ENCODE measurements at regions not wholly inside any gene's neighbourhood (a gene's known extent, or its start where the extent isn't known, plus 50 kb on each side); places are given as distances from the start of the nearest gene placed in this dataset.

DNA sequence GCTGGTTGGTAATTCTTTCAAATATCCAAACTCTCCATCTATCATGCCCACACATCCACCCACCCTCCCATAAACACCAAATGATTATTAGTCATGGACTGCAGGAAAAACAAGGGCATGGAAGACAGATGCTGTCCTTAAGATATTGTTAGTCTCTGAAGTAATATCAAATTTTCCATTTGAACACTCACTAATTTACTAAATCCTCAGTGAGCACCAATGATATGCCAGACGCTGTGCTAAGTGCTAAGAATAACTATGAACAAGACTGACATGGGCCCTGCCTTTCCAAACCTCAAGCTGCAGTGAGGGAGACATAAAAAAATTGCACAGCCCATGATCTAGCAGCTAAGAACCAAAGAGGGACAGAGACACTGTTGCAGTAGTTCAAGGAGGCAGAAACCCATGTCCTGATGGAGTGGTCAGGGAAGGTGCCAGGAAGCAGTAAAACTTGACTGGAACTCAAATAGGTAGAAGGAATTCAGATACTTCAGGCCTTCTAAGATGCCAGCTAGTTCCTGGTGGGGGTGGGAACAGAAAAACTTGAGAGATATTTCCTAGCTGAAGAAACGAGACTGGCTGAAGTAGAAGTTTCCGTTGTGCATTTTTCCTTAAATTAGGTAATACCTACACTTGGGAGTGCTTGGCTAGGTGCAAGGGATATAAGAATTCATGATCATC lies 182.1 kb downstream of the OSR1 start:
- Histone ChIP-seq H2AFZ (ENCODE audit: low read length) (no peak overlapping the region), H3K9ac (ENCODE audit: insufficient read depth, low read depth, low read length) (no peak overlapping the region), H3K9me3 (ENCODE audit: low read length) (no peaks in the 10 kb centered on the region), H3K4me1 (ENCODE audit: insufficient read depth, low read length) (no peaks in the 10 kb centered on the region), H3K36me3 (replicated peaks in 1 of 2; ENCODE audit: control insufficient read depth in 1 of 2, insufficient read depth in 2 of 2, low read length in 2 of 2) (no peaks in the 10 kb centered on the region), H3K4me2 (ENCODE audit: low read depth, low read length) (no peak overlapping the region), H4K20me1 (ENCODE audit: insufficient read depth, low read length) (no peaks in the 10 kb centered on the region), H3K27ac (ENCODE audit: extremely low read length, insufficient read depth, low read length) (no peak overlapping the region), H3K27me3 (ENCODE audit: control insufficient read depth in 1 of 2, insufficient read depth in 2 of 2, low read length in 2 of 2) (no peaks in the 10 kb centered on the region), H3K79me2 (ENCODE audit: insufficient read depth, low read length) (no peaks in the 10 kb centered on the region), H3K4me3 (replicated peaks in 1 of 3; ENCODE audit: insufficient read depth in 1 of 3, low read depth in 2 of 3, low read length in 3 of 3) (no peak overlapping the region)
- no peak for DNase-seq (ENCODE audit: low spot score)
- ATAC-seq, result no peak
- WGBS (ENCODE audit: low lambda C conversion rate), result 17% methylated on average over 3 of the region's 3 CpGs
- no TSS peak for BruUV-seq (replicated peaks)
- intact Hi-C loops (cut with micrococcal nuclease; ENCODE audit: unreplicated experiment), result loop anchor here (5.0 kb wide), 1 partner anchor 794 kb away; no protein-coding TSS in a partner anchor
- POLR2A ChIA-PET, result no interaction called here
- FAIRE-seq, result no peak
- in situ Hi-C loops (cut with HindIII; ENCODE audit: extremely low pct_ligation_motif_present, low pct_unique_long_range_greater_than_20kb), result no loop called here
- CTCF ChIA-PET (ENCODE audit: low intra/inter-chr PET ratio, low total read pairs), result no interaction called here
- TF ChIP-seq HES4 (CRISPR knock-in tag; IDR thresholded peaks at IDR 0.05; ENCODE audit: borderline replicate concordance) (no peak), PLRG1 (conservative IDR thresholded peaks at IDR 0.05) (no peak), FOXK1 (CRISPR knock-in tag; IDR thresholded peaks at IDR 0.05; ENCODE audit: borderline replicate concordance, low read depth) (no peak), KLF12 (CRISPR knock-in tag; IDR thresholded peaks at IDR 0.05; ENCODE audit: borderline replicate concordance) (no peak)
- TF ChIP-seq, protein P1, sequence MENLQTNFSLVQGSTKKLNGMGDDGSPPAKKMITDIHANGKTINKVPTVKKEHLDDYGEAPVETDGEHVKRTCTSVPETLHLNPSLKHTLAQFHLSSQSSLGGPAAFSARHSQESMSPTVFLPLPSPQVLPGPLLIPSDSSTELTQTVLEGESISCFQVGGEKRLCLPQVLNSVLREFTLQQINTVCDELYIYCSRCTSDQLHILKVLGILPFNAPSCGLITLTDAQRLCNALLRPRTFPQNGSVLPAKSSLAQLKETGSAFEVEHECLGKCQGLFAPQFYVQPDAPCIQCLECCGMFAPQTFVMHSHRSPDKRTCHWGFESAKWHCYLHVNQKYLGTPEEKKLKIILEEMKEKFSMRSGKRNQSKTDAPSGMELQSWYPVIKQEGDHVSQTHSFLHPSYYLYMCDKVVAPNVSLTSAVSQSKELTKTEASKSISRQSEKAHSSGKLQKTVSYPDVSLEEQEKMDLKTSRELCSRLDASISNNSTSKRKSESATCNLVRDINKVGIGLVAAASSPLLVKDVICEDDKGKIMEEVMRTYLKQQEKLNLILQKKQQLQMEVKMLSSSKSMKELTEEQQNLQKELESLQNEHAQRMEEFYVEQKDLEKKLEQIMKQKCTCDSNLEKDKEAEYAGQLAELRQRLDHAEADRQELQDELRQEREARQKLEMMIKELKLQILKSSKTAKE (CRISPR knock-in tag; IDR thresholded peaks at IDR 0.05; ENCODE audit: borderline replicate concordance), result no peak
- TF ChIP-seq, protein P2, sequence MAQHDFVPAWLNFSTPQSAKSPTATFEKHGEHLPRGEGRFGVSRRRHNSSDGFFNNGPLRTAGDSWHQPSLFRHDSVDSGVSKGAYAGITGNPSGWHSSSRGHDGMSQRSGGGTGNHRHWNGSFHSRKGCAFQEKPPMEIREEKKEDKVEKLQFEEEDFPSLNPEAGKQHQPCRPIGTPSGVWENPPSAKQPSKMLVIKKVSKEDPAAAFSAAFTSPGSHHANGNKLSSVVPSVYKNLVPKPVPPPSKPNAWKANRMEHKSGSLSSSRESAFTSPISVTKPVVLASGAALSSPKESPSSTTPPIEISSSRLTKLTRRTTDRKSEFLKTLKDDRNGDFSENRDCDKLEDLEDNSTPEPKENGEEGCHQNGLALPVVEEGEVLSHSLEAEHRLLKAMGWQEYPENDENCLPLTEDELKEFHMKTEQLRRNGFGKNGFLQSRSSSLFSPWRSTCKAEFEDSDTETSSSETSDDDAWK (CRISPR knock-in tag; IDR thresholded peaks at IDR 0.05), result no peak
- TF ChIP-seq, protein P3, sequence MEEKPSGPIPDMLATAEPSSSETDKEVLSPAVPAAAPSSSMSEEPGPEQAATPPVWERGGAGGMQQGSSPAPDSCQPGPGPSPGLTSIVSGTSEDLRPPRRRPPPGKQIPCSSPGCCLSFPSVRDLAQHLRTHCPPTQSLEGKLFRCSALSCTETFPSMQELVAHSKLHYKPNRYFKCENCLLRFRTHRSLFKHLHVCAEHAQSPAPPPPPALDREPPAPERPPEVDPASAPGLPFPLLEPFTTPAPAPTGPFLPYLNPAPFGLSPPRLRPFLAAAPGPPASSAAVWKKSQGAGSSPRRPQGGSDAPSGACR (CRISPR knock-in tag; IDR thresholded peaks at IDR 0.05), result no peak
